ENCODE measurements at regions not wholly inside any gene's neighbourhood (a gene's known extent, or its start where the extent isn't known, plus 50 kb on each side); places are given as distances from the start of the nearest gene placed in this dataset.

GRCh38 chr2:71751590-71751989 lies 298.2 kb downstream of the DYSF start:
- no peak for ATAC-seq

- no peak for ATAC-seq
Measured at GRCh38 chr2:71749671-71750101, 296.3 kb downstream of the DYSF start.

- ATAC-seq, result no peak
Measured at GRCh38 chr2:71748227-71748626, 294.9 kb downstream of the DYSF start.

DNA sequence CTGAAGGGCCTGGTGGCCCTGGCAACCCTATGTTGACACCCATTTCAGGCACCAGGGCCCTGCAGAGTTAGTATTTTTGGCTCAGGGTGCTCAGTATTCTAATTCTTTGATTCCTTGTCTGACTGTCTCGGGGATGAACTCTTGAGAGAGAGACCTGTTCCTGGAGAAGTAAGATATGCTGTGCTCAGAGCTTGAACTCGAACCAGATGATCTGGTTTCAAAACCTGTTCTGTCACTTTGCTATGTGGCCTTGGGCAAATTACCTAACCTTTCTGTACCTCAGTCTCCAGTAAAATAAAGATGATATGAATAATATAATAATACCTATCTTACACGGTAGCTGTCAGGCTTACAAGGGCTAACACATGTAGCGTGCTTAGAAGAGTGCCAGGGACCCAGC lies 294.2 kb downstream of the DYSF start:
- no peak for ATAC-seq

DNA sequence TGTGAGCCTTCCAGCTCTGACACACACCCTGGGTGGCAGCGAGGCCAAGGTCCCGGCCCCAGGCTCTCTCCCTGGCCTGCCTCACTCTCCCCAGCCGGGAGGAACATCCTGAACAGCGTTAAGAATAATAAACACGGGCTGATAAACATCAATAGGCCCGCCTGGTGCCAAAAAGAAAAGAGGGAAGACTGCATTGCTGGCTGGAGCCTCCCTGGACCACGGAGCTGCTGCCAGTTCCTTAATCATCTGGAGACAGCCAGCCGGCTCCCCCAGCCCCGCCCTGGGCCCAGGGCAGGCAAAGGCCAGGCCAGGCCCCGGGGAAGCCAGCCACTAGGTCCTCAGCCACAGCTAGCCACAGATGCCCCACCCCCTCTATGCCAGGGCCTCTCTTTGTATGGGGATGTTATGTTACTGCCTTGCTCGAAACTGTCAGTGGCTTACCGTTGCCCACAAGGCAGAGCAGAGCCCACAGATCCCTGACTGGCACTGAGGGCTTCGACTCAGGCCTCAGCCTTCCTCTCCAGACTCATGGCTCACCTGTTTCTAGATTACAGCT lies 293.7 kb downstream of the DYSF start:
- no peak for ATAC-seq

DNA sequence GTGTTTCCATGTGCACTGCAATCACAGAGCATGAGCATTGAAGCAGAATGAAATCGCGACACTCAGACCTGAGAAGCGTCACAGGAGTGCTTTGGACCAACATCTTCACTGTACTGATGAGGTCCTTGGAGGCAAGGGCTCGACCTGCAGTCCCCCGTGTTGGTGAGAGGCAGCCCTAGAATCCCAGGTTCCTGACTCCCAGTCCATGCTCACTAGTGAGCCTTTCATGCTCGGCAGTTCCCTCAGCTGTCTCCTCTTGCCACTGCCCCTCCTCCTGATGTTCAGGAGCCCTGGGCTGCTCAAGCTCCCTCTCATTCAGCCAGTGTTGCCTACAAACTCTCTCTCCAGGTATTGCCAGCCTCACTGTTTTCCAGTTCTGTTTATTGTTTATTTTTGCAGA lies 291.4 kb downstream of the DYSF start:
- no peak for ATAC-seq

DNA sequence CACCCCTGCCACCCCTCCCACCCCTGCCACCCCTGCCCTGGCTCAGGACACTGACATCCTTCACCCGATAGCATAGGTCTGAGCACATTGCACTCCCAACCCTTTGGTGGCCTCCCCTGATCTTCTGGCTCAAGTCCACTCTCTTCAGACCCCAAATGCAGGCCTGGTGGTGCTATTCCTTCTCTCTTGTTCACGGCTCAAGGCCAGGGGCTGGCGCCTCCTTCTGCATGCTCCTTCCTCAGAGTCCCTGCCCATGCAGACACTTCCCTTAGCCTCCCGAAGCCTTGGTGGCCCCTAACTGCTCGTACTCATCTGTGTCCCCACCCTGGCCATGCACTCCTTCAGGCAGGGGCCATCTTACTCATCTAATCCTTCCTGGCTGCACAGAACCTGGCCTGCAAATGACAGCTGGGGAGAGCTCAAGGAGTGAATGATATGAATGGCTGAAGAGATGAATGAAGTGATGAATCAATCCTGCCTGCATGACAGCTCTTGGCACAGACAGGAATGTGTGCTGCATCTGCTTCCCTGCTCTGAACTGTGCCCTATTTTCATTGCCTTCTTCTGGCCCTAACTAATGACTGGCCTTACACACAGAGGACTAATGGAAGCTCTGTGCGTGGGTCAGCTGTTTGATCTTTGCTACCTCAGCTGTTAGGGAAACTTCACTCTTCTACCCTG lies 290.8 kb downstream of the DYSF start:
- ATAC-seq, result no peak

DNA sequence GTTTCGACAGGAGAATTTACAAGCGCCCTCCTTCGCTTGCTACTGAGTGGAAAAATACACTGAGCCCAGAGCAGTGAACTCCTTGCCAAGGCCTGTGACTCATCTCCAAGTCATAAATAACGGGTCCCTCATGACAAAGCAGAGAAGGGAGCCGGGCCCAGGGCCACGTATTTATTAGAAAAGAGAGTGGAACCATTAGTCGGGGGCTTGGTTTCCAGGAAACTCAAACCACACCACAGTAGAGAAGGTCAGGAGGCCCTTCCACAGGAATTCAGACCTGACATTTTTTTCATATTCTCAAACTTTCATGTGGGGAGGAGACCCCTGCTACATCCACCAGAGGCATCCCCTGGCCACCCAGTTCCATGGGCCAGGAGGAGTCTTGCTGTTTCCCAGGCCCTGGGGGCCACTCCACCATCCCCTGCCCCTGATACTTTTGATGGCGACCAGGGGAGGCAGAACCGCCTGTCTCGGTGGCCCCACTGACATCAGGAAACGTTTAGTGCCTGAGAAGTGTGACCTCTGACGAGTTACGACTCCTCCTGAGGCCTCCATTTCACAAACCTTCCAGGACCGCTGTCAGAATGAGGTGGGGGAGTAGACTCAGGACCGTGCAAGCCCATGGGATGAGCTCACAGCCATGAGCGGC lies 289.7 kb downstream of the DYSF start:
- no peak for ATAC-seq

- no peak for ATAC-seq
Measured at GRCh38 chr2:71736986-71737385, 283.6 kb downstream of the DYSF start.

DNA sequence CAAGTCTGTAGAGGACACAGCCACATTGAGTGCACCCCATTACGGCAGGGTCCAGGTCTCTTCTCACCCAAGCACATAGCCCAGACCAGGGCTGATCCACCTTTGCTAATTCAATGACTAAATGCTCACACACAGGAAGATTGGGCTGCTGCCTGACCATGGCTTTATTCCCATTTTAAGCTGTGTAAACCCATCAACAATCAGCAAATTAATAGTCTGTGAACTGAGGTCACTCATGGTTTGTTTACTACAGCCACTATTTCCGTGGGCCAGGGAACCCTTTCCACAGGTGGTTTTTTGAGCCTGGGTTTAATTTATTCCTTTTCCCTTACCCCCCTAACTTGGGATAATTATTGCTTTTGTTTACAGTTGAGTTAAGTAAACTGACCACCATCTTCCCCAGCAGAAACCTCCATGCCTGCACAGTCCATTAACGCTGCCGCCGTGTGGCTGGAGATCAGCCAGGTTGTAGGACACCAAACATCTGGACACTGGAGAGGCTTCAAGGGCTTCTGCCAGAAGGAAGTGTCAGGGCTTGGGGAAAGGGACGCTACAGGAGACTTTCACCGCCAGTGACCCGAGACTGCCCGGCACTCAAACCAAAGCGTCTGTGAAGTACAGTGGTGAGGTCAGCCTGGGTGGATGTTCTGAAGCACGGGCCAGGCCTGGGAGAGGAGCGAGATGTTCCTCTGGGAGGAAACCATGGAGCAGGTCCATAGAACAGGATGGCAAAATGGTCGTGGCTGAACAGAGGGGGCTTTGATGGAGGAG lies 282.9 kb downstream of the DYSF start:
- no peak for ATAC-seq

Measured in activated CD4-positive, CD25-positive, alpha-beta regulatory T cell treated with anti-CD3 and anti-CD28 coated beads, Interleukin-2, amount 50 U/mL, for 24 hours (primary cell).